Brain microvascular endothelial cell (primary cell): ENCODE measurements at regions not wholly inside any gene's neighbourhood (a gene's known extent, or its start where the extent isn't known, plus 50 kb on each side); places are given as distances from the start of the nearest gene placed in this dataset.

Experiments used
- DNase-seq: peaks from one replicate; pipeline ENCODE4 v3.0.0-alpha.2; 2020
- H3K27ac ChIP-seq: fragments of 250-450 bp; sonication (Bioruptor Pico); 2 replicates; pipeline ENCODE4 v1.5.1; 2020; ENCODE audit warnings: mild to moderate bottlenecking, moderate library complexity
- H3K27me3 ChIP-seq: fragments of 250-450 bp; sonication (Bioruptor Pico); replicated peaks from 2 replicates; pipeline ENCODE4 v1.5.1; 2020; ENCODE audit warnings: mild to moderate bottlenecking
- H3K36me3 ChIP-seq: fragments of 250-450 bp; sonication (Bioruptor Pico); replicated peaks from 2 replicates; pipeline ENCODE4 v1.5.1; 2020; ENCODE audit warnings: mild to moderate bottlenecking
- H3K4me3 ChIP-seq: 2 replicates; pipeline ENCODE4 v1.5.1; 2011; ENCODE audit warnings: low read depth, mild to moderate bottlenecking, control low read depth, low read length, moderate library complexity
- in situ Hi-C: cut with HindIII; loops from 2 replicates; pipeline ENCODE4 v1.10.0; 2017; ENCODE audit warnings: low sequenced_read_pairs, low pct_ligation_motif_present
- TF ChIP-seq, protein P1 (sequence below): IDR thresholded peaks from 2 replicates; pipeline ENCODE4 v1.5.1; 2011; ENCODE audit warnings: low read depth, mild to moderate bottlenecking, moderate library complexity, low read length, control low read depth, inconsistent platforms; ENCODE audit errors: missing control alignments

DNA sequence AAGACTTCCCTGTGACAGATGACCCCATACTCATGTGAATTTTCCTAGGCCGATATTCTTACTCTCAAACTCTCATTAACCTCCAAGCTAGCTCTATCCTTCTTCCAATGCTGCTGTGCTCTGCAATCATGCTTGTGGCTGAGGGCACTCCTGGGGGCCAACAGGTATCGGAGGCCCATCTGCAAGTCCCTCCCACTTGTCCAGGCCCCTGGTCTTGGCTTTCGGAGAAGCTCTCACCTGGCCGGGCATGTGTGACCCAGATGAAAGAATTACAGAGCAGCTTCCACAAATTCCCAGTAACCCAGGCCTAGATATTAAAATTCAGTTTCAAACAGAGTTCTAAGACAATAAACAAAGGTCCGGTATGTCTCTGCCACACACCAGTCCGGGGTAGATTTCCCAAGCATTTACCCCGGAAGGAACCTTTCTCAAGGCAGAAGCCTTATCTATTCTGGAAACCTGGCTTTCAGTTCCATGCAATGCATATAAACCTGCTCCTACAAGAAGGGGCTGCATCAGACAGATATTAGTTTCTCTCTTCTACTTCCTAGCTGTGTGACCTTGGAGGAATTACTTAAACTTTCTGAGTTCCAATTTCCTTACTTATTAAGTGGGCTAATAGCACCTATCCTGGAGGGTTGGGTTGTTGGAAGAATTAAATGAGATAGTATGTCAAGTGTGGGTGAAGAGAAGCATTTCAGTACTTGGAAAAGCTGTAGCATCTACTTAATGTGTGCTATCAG, 270.8 kb downstream of the PTTG2 start:
- no peaks in the 10 kb centered on the region for H3K36me3 ChIP-seq
- TF ChIP-seq, protein P1, sequence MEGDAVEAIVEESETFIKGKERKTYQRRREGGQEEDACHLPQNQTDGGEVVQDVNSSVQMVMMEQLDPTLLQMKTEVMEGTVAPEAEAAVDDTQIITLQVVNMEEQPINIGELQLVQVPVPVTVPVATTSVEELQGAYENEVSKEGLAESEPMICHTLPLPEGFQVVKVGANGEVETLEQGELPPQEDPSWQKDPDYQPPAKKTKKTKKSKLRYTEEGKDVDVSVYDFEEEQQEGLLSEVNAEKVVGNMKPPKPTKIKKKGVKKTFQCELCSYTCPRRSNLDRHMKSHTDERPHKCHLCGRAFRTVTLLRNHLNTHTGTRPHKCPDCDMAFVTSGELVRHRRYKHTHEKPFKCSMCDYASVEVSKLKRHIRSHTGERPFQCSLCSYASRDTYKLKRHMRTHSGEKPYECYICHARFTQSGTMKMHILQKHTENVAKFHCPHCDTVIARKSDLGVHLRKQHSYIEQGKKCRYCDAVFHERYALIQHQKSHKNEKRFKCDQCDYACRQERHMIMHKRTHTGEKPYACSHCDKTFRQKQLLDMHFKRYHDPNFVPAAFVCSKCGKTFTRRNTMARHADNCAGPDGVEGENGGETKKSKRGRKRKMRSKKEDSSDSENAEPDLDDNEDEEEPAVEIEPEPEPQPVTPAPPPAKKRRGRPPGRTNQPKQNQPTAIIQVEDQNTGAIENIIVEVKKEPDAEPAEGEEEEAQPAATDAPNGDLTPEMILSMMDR: no peak
- H3K27me3 ChIP-seq: no peaks in the 10 kb centered on the region
- H3K4me3 ChIP-seq: no peak overlapping the region
- in situ Hi-C loops: no loop called here
- no peak for DNase-seq
- H3K27ac ChIP-seq: no peak overlapping the region

DNA sequence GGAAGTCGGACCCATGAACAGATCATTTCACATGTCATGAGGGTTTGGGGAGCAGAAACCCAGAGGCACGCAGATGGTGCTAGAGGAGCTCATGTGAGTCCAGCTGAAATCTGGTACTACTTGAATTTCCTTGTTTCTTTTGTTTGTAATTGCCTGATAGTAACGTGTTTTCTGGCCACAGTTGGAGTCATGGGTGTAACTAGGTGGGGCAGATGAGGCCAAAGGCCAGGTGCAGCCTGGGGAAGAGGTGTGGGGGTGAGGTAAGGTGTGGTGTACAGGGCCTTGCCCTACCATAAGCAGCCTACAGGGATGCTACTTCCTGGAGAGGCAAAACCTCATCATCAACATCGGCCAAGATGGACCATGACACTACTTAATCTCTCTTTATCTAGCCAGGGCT, 271.4 kb downstream of the PTTG2 start:
- in situ Hi-C loops: no loop called here
- DNase-seq: no peak
- no peak overlapping the region for H3K4me3 ChIP-seq
- H3K27ac ChIP-seq: no peak overlapping the region
- TF ChIP-seq, protein P1: no peak
- no peaks in the 10 kb centered on the region for H3K27me3 ChIP-seq
- no peaks in the 10 kb centered on the region for H3K36me3 ChIP-seq

DNA sequence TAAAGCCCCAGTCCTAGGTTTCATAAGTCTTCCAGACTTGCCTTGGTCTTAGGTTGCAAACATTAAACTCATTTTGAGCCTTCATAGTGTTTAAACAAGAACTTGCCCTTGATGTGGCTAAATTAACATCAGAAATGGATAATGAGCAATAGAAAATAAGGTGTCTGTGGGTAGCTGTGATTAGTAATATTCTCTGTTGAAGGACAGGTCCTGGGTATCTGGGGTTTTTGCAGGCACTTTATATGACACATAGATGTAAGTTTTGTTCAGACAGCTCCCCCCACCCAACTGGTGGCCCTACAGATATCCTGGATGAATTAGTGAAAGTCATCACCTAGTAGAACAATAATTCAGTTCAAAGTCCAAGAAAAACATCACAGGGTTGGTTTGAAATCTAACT, 272.5 kb downstream of the PTTG2 start:
- TF ChIP-seq, protein P1: no peak
- in situ Hi-C loops: no loop called here
- Histone ChIP-seq H3K36me3 (no peaks in the 10 kb centered on the region), H3K4me3 (no peak overlapping the region), H3K27me3 (no peaks in the 10 kb centered on the region), H3K27ac (no peak overlapping the region)
- DNase-seq: no peak

DNA sequence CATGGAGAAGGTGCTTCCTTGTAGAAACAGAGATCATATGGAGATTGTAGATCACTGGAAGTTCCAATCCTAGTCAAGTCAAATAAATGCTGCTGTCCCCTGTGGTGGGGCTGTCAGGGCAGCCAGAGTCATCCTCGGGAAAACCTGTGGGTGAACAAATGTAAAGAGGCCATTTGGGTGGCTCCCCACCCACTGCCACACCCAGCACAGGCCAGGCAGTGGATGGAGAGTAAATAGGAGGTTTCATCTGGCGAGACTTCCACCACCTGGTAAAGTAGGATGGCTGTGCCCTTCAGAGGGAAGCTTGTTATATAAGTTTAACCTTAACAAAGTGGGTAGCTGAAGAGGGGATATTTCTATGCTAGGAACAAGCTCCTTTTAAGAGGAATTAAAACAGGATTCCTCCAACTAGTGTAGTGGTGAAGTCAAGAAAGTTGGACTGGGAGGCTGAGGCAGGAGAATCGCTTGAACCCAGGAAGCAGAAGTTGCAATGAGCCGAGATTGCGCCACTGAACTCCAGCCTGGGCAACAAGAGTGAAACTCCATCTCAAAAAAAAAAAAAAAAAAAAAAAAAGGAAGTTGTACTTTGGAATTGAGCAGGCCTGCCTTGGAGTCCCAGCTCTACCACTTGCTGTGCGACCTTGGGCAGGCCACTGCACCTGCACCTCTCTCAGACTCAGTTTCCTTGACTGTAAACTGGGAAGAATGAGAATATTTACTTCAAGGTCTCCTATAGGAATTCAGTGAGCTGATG, 273.7 kb downstream of the PTTG2 start:
- DNase-seq: no peak
- Histone ChIP-seq H3K27me3 (no peaks in the 10 kb centered on the region), H3K27ac (no peak overlapping the region), H3K4me3 (no peak overlapping the region), H3K36me3 (no peaks in the 10 kb centered on the region)
- TF ChIP-seq, protein P1: no peak
- in situ Hi-C loops: no loop called here

DNA sequence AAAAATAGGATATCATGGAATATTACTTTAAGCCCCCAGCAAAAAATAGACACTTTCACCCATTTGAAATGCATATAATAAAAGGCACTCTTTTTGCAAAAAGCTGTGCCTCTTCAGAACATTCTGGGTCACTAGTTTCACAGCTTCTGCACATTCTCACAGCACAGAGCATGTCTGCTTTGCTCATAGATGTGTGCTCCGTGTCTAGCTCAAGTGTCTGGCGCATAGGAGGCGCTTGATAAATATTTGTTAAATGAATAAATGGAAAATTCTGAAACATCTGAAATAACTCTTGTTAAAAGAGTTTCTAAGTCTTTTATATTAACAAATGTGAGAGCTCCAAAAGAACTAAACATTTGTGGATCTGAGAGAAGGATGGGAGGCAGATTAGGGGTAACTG, 275.2 kb downstream of the PTTG2 start:
- Histone ChIP-seq H3K27me3 (no peaks in the 10 kb centered on the region), H3K36me3 (no peaks in the 10 kb centered on the region), H3K27ac (no peak overlapping the region), H3K4me3 (no peak overlapping the region)
- no peak for DNase-seq
- TF ChIP-seq, protein P1: no peak
- in situ Hi-C loops: no loop called here
